ENCODE measurements at regions not wholly inside any gene's neighbourhood (a gene's known extent, or its start where the extent isn't known, plus 50 kb on each side); places are given as distances from the start of the nearest gene placed in this dataset.

GRCh38 chr12:94706250-94706661, 55.9 kb upstream of the TMCC3 start:
- no peak for DNase-seq

GRCh38 chr12:94705676-94706075, 55.3 kb upstream of the TMCC3 start:
- no peak for DNase-seq

GRCh38 chr12:94704452-94705306, 54.3 kb upstream of the TMCC3 start:
- DNase-seq, result no peak

- no peak for DNase-seq
These were observed 52.3 kb upstream of the TMCC3 start for GRCh38 chr12:94702696-94703095.

GRCh38 chr12:94701711-94702110, 51.4 kb upstream of the TMCC3 start:
- DNase-seq, result no peak

GRCh38 chr12:94700662-94701061, 50.3 kb upstream of the TMCC3 start:
- no peak for DNase-seq

Data from amniotic stem cell (primary cell).